Mesenchymal stem cell (in vitro differentiated cells and primary cell): ENCODE measurements at regions not wholly inside any gene's neighbourhood (a gene's known extent, or its start where the extent isn't known, plus 50 kb on each side); places are given as distances from the start of the nearest gene placed in this dataset.
A peak's percentile ranks its signal among the peaks of the same experiment; 100 is the strongest.

Experiments
- DNase-seq: peaks from one replicate; pipeline ENCODE4 v3.0.0-alpha.2; 2013
- H2AFZ ChIP-seq: one replicate; pipeline ENCODE4 v1.6.1; 2013; ENCODE audit warnings: low read depth, mild to moderate bottlenecking, control low read depth, inconsistent platforms, low read length, moderate library complexity
- H2AK5ac ChIP-seq: 2 replicates; pipeline ENCODE4 v1.6.1; 2013; ENCODE audit warnings: low read length, moderate library complexity, mild to moderate bottlenecking, inconsistent platforms; ENCODE audit not compliant: severe bottlenecking
- H2BK120ac ChIP-seq: one replicate; pipeline ENCODE4 v1.6.1; 2013; ENCODE audit warnings: low read depth, mild to moderate bottlenecking, inconsistent platforms, low read length, moderate library complexity
- H2BK12ac ChIP-seq, 2 experiments: one replicate each; pipeline ENCODE4 v1.6.1; 2013; ENCODE audit warnings: inconsistent platforms in 2 of 2, low read length in 2 of 2, mild to moderate bottlenecking in 2 of 2, moderate library complexity in 2 of 2, control low read depth in 1 of 2
- H2BK15ac ChIP-seq: one replicate; pipeline ENCODE4 v1.6.1; 2013; ENCODE audit warnings: mild to moderate bottlenecking, low read depth, inconsistent platforms; ENCODE audit not compliant: poor library complexity, severe bottlenecking
- H2BK5ac ChIP-seq: 2 replicates; pipeline ENCODE4 v1.6.1; 2013; ENCODE audit warnings: low read depth, mild to moderate bottlenecking, low read length, control low read depth, inconsistent platforms; ENCODE audit not compliant: poor library complexity, severe bottlenecking
- H3K14ac ChIP-seq, 2 experiments: one replicate each; pipeline ENCODE4 v1.6.1; 2013; ENCODE audit warnings: inconsistent platforms in 2 of 2, low read length in 2 of 2, control low read depth in 1 of 2, mild to moderate bottlenecking in 1 of 2, moderate library complexity in 1 of 2
- H3K18ac ChIP-seq, 2 experiments: one replicate each; pipeline ENCODE4 v1.6.1; 2013; ENCODE audit warnings: inconsistent platforms in 2 of 2, low read length in 2 of 2, control low read depth in 1 of 2, low read depth in 1 of 2, mild to moderate bottlenecking in 1 of 2
- H3K23ac ChIP-seq, 2 experiments: one replicate each; pipeline ENCODE4 v1.6.1; 2013; ENCODE audit warnings: inconsistent platforms in 2 of 2, low read length in 2 of 2, mild to moderate bottlenecking in 2 of 2, moderate library complexity in 2 of 2, control low read depth in 1 of 2
- H3K27ac ChIP-seq: 2 replicates; pipeline ENCODE4 v1.5.1; 2013; ENCODE audit warnings: mild to moderate bottlenecking, moderate library complexity, low read length, control low read depth, inconsistent platforms; ENCODE audit not compliant: poor library complexity, severe bottlenecking
- H3K27me3 ChIP-seq, 2 experiments: 2 replicates each; pipeline versions ENCODE4 v1.6.1 to v1.7.0; 2013; ENCODE audit warnings: low read length in 2 of 2, mild to moderate bottlenecking in 2 of 2, moderate library complexity in 2 of 2, control low read depth in 1 of 2, inconsistent platforms in 1 of 2; ENCODE audit not compliant: control insufficient read depth in 1 of 2, insufficient read depth in 1 of 2
- H3K36me3 ChIP-seq, 2 experiments: 2 replicates each; pipeline versions ENCODE4 v1.6.1 to v1.7.0; 2013; ENCODE audit warnings: low read length in 2 of 2, control low read depth in 1 of 2, inconsistent platforms in 1 of 2, low read depth in 1 of 2, mild to moderate bottlenecking in 1 of 2; ENCODE audit not compliant: insufficient read depth in 2 of 2, control insufficient read depth in 1 of 2
- H3K4ac ChIP-seq, 2 experiments: one replicate each; pipeline ENCODE4 v1.6.1; 2013; ENCODE audit warnings: inconsistent platforms in 2 of 2, low read length in 2 of 2, mild to moderate bottlenecking in 2 of 2, moderate library complexity in 2 of 2, control low read depth in 1 of 2, low read depth in 1 of 2
- H3K4me1 ChIP-seq: 2 replicates; pipeline ENCODE4 v1.6.1; 2013; ENCODE audit warnings: low read depth, low read length, control low read depth; ENCODE audit not compliant: control insufficient read depth, insufficient read depth
- H3K4me2 ChIP-seq: 2 replicates; pipeline ENCODE4 v1.6.1; 2013; ENCODE audit warnings: low read length, mild to moderate bottlenecking, inconsistent platforms; ENCODE audit not compliant: poor library complexity, severe bottlenecking
- H3K4me3 ChIP-seq, 2 experiments: 2 replicates each; pipeline versions ENCODE4 v1.5.1 to v1.7.0; 2013; ENCODE audit warnings: low read length in 2 of 2, mild to moderate bottlenecking in 2 of 2, control low read depth in 1 of 2, low read depth in 1 of 2; ENCODE audit not compliant: insufficient read depth in 1 of 2
- H3K79me1 ChIP-seq: replicated peaks from 2 replicates; pipeline ENCODE4 v1.6.1; 2013; ENCODE audit warnings: mild to moderate bottlenecking, control low read depth, low read length, inconsistent platforms; ENCODE audit not compliant: poor library complexity, severe bottlenecking
- H3K9ac ChIP-seq: 2 replicates; pipeline ENCODE4 v1.7.0; 2013; ENCODE audit warnings: mild to moderate bottlenecking, low read length, moderate library complexity
- H3K9me3 ChIP-seq: 2 replicates; pipeline ENCODE4 v1.7.0; 2013; ENCODE audit warnings: mild to moderate bottlenecking, low read length; ENCODE audit not compliant: control insufficient read depth
- H4K8ac ChIP-seq: one replicate; pipeline ENCODE4 v1.6.1; 2013; ENCODE audit warnings: inconsistent platforms, mild to moderate bottlenecking, low read length, moderate library complexity
- H4K91ac ChIP-seq: one replicate; pipeline ENCODE4 v1.6.1; 2013; ENCODE audit warnings: mild to moderate bottlenecking, low read length, inconsistent platforms
- WGBS: methylation state at CpG from one replicate; pipeline ENCODE4 v1.1.7; 2013; ENCODE audit warnings: mixed read lengths; 5-methylcytosine and 5-hydroxymethylcytosine counted together

GRCh38 chr10:45500304-45500703 is 126.3 kb downstream of the ALOX5 start:
- WGBS, result no CpG with 5 or more reads among the region's 1 CpG
- no peak overlapping the region for H3K9ac ChIP-seq
- no peak overlapping the region for H3K18ac ChIP-seq
- no peak overlapping the region for H3K23ac ChIP-seq
- H4K8ac ChIP-seq, result no peak overlapping the region
- no peaks in the 10 kb centered on the region for H3K27me3 ChIP-seq
- DNase-seq, result no peak
- no peaks in the 10 kb centered on the region for H3K36me3 ChIP-seq
- H3K4me1 ChIP-seq, result no peaks in the 10 kb centered on the region
- no peak overlapping the region for H2BK120ac ChIP-seq
- no peak overlapping the region for H2BK5ac ChIP-seq
- H3K4me2 ChIP-seq, result no peak overlapping the region
- H3K4ac ChIP-seq, result no peak overlapping the region
- H2BK12ac ChIP-seq, result no peak overlapping the region
- peaks cover 15% of the 10 kb centered on the region for H3K9me3 ChIP-seq
- H3K4me3 ChIP-seq, result no peak overlapping the region
- no peak overlapping the region for H2BK15ac ChIP-seq
- H2AFZ ChIP-seq, result no peak overlapping the region
- no peak overlapping the region for H3K14ac ChIP-seq
- H4K91ac ChIP-seq, result no peak overlapping the region
- no peak overlapping the region for H3K27ac ChIP-seq
- peaks cover 4% of the 10 kb centered on the region for H3K79me1 ChIP-seq
- no peak overlapping the region for H2AK5ac ChIP-seq

GRCh38 chr10:45495438-45496152 is 121.6 kb downstream of the ALOX5 start:
- Histone ChIP-seq H3K23ac (no peak overlapping the region), H3K4me3 (no peak overlapping the region), H4K91ac (no peak overlapping the region), H3K27ac (no peak overlapping the region), H2BK15ac (no peak overlapping the region), H3K4ac (no peak overlapping the region), H2BK120ac (no peak overlapping the region), H2AFZ (no peak overlapping the region), H3K79me1 (peaks cover 10% of the 10 kb centered on the region), H2AK5ac (no peak overlapping the region), H2BK5ac (no peak overlapping the region), H3K4me1 (no peaks in the 10 kb centered on the region), H3K36me3 (no peaks in the 10 kb centered on the region), H4K8ac (no peak overlapping the region), H3K4me2 (no peak overlapping the region), H3K9me3 (peaks cover 34% of the 10 kb centered on the region), H3K18ac (no peak overlapping the region), H3K27me3 (no peaks in the 10 kb centered on the region), H3K9ac (no peak overlapping the region), H3K14ac (no peak overlapping the region), H2BK12ac (no peak overlapping the region)
- 43% methylated on average over 1 of the region's 2 CpGs for WGBS
- DNase-seq, result peak; percentile 28
